GM19467 (cell line): ENCODE measurements at regions not wholly inside any gene's neighbourhood (a gene's known extent, or its start where the extent isn't known, plus 50 kb on each side); places are given as distances from the start of the nearest gene placed in this dataset.
"Not testable (repeated sequence)": the region's sequence is repeated elsewhere in the genome, so short reads cannot be mapped to it uniquely, and the experiment has no call there.

Experiments
- ATAC-seq: cut with Tn5 transposase; IDR thresholded peaks from one replicate; pipeline ENCODE4 v1.9.1; 2021; ENCODE audit warnings: mild to moderate bottlenecking, moderate library complexity; ENCODE audit not compliant: unreplicated experiment

- ATAC-seq: no peak
Observed at GRCh38 chr14:71237556-71237955, 330.3 kb downstream of the PCNX1 start.

- ATAC-seq: no peak
Observed at GRCh38 chr14:71238835-71239234, 331.6 kb downstream of the PCNX1 start.

GRCh38 chr14:71240171-71240570, 332.9 kb downstream of the PCNX1 start:
- ATAC-seq: no peak

GRCh38 chr14:71240866-71241520, 333.7 kb downstream of the PCNX1 start:
- no peak for ATAC-seq

- ATAC-seq: no peak
Observed at GRCh38 chr14:71242237-71242748, 335.0 kb downstream of the PCNX1 start.

GRCh38 chr14:71243697-71244096, 336.4 kb downstream of the PCNX1 start:
- ATAC-seq: no peak

- ATAC-seq: no peak
Observed at GRCh38 chr14:71244341-71244740, 337.1 kb downstream of the PCNX1 start.

- ATAC-seq: no peak
Observed at GRCh38 chr14:71245659-71246361, 338.6 kb downstream of the PCNX1 start.

- ATAC-seq: no peak
Observed at GRCh38 chr14:71246539-71246938, 339.3 kb downstream of the PCNX1 start.

- ATAC-seq: no peak
Observed at GRCh38 chr14:71247106-71247505, 339.8 kb downstream of the PCNX1 start.

- ATAC-seq: no peak
Observed at GRCh38 chr14:71248194-71248593, 340.9 kb downstream of the PCNX1 start.

GRCh38 chr14:71250347-71250746, 343.1 kb downstream of the PCNX1 start:
- no peak for ATAC-seq

GRCh38 chr14:71250791-71251190, 343.5 kb downstream of the PCNX1 start:
- no peak for ATAC-seq

- not testable (repeated sequence) for ATAC-seq
Observed at GRCh38 chr14:71254091-71254719, 346.9 kb downstream of the PCNX1 start.

GRCh38 chr14:71261206-71261605, 353.9 kb downstream of the PCNX1 start:
- no peak for ATAC-seq

GRCh38 chr14:71262441-71262840, 355.2 kb downstream of the PCNX1 start:
- no peak for ATAC-seq

GRCh38 chr14:71264260-71264659, 357.0 kb downstream of the PCNX1 start:
- ATAC-seq: no peak

- ATAC-seq: no peak
Observed at GRCh38 chr14:71267007-71267513, 359.8 kb downstream of the PCNX1 start.

- no peak for ATAC-seq
Observed at GRCh38 chr14:71267691-71268090, 360.4 kb downstream of the PCNX1 start.

GRCh38 chr14:71270111-71270510, 362.9 kb downstream of the PCNX1 start:
- ATAC-seq: no peak

GRCh38 chr14:71271166-71271945, 364.1 kb downstream of the PCNX1 start:
- ATAC-seq: no peak
